ENCODE measurements at regions not wholly inside any gene's neighbourhood (a gene's known extent, or its start where the extent isn't known, plus 50 kb on each side); places are given as distances from the start of the nearest gene placed in this dataset.

- TF ChIP-seq YY1 (IDR thresholded peaks at IDR 0.05; ENCODE audit: insufficient read depth, insufficient read length) (no peak), SUZ12 (IDR thresholded peaks at IDR 0.05; ENCODE audit: extremely low read depth, insufficient read depth, insufficient read length) (no peak)
Observed at GRCh38 chr10:78160591-78160990, 126.9 kb downstream of the RPS24 start.
